Endodermal cell (in vitro differentiated cells): ENCODE measurements at regions not wholly inside any gene's neighbourhood (a gene's known extent, or its start where the extent isn't known, plus 50 kb on each side); places are given as distances from the start of the nearest gene placed in this dataset.

Experiments used
- DNase-seq: peaks from one replicate; pipeline ENCODE4 v3.0.0-alpha.2; 2017
- H3K27ac ChIP-seq: 2 replicates; pipeline ENCODE4 v1.5.1; 2013; ENCODE audit warnings: mild to moderate bottlenecking, low read depth, low read length, moderate library complexity
- H3K27me3 ChIP-seq: 2 replicates; pipeline ENCODE4 v1.6.1; 2013; ENCODE audit warnings: mild to moderate bottlenecking, low read length, moderate library complexity; ENCODE audit not compliant: insufficient read depth, control insufficient read depth, poor library complexity, severe bottlenecking
- H3K36me3 ChIP-seq: 2 replicates; pipeline ENCODE4 v1.7.0; 2013; ENCODE audit warnings: mild to moderate bottlenecking, low read length, moderate library complexity; ENCODE audit not compliant: control insufficient read depth, insufficient read depth
- H3K4me1 ChIP-seq: one replicate; pipeline ENCODE4 v1.7.0; 2013; ENCODE audit warnings: low read length; ENCODE audit not compliant: control insufficient read depth, insufficient read depth
- H3K4me3 ChIP-seq: 2 replicates; pipeline ENCODE4 v1.5.1; 2013; ENCODE audit warnings: mild to moderate bottlenecking, low read length, moderate library complexity
- H3K9ac ChIP-seq: 2 replicates; pipeline ENCODE4 v1.6.1; 2013; ENCODE audit warnings: mild to moderate bottlenecking, low read length, moderate library complexity; ENCODE audit not compliant: poor library complexity, severe bottlenecking; ENCODE audit errors: extremely low read depth
- H3K9me3 ChIP-seq: 2 replicates; pipeline ENCODE4 v1.6.1; 2013; ENCODE audit warnings: mild to moderate bottlenecking, low read length, moderate library complexity; ENCODE audit not compliant: control insufficient read depth
- H3K27ac Mint-ChIP-seq: 2 replicates; pipeline ENCODE4 v1.8.0; 2020; ENCODE audit warnings: mixed read lengths
- H3K27me3 Mint-ChIP-seq: 2 replicates; pipeline ENCODE4 v1.8.0; 2021; ENCODE audit warnings: mild to moderate bottlenecking, mixed read lengths; ENCODE audit not compliant: insufficient read depth
- H3K36me3 Mint-ChIP-seq: 2 replicates; pipeline ENCODE4 v1.8.0; 2020; ENCODE audit warnings: low read depth, mixed read lengths
- H3K4me1 Mint-ChIP-seq: 2 replicates; pipeline ENCODE4 v1.8.0; 2020; ENCODE audit warnings: mixed read lengths
- H3K4me3 Mint-ChIP-seq: 2 replicates; pipeline ENCODE4 v1.8.0; 2020; ENCODE audit warnings: mild to moderate bottlenecking, moderate library complexity, mixed read lengths
- H3K9me3 Mint-ChIP-seq: 2 replicates; pipeline ENCODE4 v1.8.0; 2020; ENCODE audit warnings: mild to moderate bottlenecking, mixed read lengths
- WGBS, 2 experiments: methylation state at CpG; one replicate each; pipeline versions ENCODE4 v1.1.5 to v1.1.7; 2013; ENCODE audit warnings: missing lambda C conversion rate in 2 of 2, mixed read lengths in 1 of 2; ENCODE audit not compliant: insufficient coverage in 1 of 2, insufficient read length in 1 of 2; 5-methylcytosine and 5-hydroxymethylcytosine counted together
- TF ChIP-seq, protein P1 (sequence below): fragments of 200-600 bp; sonication (generic); conservative IDR thresholded peaks from 2 replicates; pipeline ENCODE4 v1.5.0; 2021; ENCODE audit warnings: antibody characterized with exemption, mild to moderate bottlenecking

GRCh38 chr6:125414507-125414906, 112.7 kb upstream of the HDDC2 start:
- no peaks in the 10 kb centered on the region for H3K4me1 ChIP-seq
- no peaks in the 10 kb centered on the region for H3K27me3 Mint-ChIP-seq
- H3K27ac Mint-ChIP-seq, result no peak overlapping the region
- H3K27me3 ChIP-seq, result no peaks in the 10 kb centered on the region
- no peak overlapping the region for H3K9ac ChIP-seq
- peaks cover 17% of the 10 kb centered on the region for H3K9me3 Mint-ChIP-seq
- H3K4me3 Mint-ChIP-seq, result no peak overlapping the region
- no peaks in the 10 kb centered on the region for H3K36me3 ChIP-seq
- no peaks in the 10 kb centered on the region for H3K4me1 Mint-ChIP-seq
- H3K27ac ChIP-seq, result no peak overlapping the region
- TF ChIP-seq, protein P1, sequence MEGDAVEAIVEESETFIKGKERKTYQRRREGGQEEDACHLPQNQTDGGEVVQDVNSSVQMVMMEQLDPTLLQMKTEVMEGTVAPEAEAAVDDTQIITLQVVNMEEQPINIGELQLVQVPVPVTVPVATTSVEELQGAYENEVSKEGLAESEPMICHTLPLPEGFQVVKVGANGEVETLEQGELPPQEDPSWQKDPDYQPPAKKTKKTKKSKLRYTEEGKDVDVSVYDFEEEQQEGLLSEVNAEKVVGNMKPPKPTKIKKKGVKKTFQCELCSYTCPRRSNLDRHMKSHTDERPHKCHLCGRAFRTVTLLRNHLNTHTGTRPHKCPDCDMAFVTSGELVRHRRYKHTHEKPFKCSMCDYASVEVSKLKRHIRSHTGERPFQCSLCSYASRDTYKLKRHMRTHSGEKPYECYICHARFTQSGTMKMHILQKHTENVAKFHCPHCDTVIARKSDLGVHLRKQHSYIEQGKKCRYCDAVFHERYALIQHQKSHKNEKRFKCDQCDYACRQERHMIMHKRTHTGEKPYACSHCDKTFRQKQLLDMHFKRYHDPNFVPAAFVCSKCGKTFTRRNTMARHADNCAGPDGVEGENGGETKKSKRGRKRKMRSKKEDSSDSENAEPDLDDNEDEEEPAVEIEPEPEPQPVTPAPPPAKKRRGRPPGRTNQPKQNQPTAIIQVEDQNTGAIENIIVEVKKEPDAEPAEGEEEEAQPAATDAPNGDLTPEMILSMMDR, result no peak
- no peak for DNase-seq
- H3K9me3 ChIP-seq, result peaks cover 17% of the 10 kb centered on the region
- H3K36me3 Mint-ChIP-seq, result peaks cover 3% of the 10 kb centered on the region
- 80 to 81% methylated on average over 1 to 2 of the region's 2 CpGs for WGBS, 2 experiments
- H3K4me3 ChIP-seq, result no peak overlapping the region

GRCh38 chr6:125415913-125416312, 114.1 kb upstream of the HDDC2 start:
- Histone ChIP-seq H3K9ac (no peak overlapping the region), H3K27me3 (no peaks in the 10 kb centered on the region), H3K9me3 (peaks cover 17% of the 10 kb centered on the region), H3K36me3 (no peaks in the 10 kb centered on the region), H3K27ac (no peak overlapping the region), H3K4me1 (peaks cover 3% of the 10 kb centered on the region), H3K4me3 (no peak overlapping the region)
- Mint-ChIP-seq H3K27me3 (no peaks in the 10 kb centered on the region), H3K4me3 (no peak overlapping the region), H3K36me3 (peaks cover 2% of the 10 kb centered on the region), H3K9me3 (peaks cover 14% of the 10 kb centered on the region), H3K4me1 (peaks cover 9% of the 10 kb centered on the region), H3K27ac (no peak overlapping the region)
- TF ChIP-seq, protein P1, result no peak
- WGBS, 2 experiments, result 100% methylated on average over 1 of the region's 1 CpG; no CpG with 5 or more reads in 1 of the 2 experiments
- DNase-seq, result no peak

- peak overlapping the region; percentile 45 for H3K4me3 Mint-ChIP-seq
- Histone ChIP-seq H3K4me1 (peaks cover 14% of the 10 kb centered on the region), H3K27me3 (no peaks in the 10 kb centered on the region), H3K9ac (peak overlapping the region; percentile 32), H3K4me3 (peak overlapping the region; percentile 75), H3K9me3 (peaks cover 12% of the 10 kb centered on the region), H3K36me3 (no peaks in the 10 kb centered on the region), H3K27ac (no peak overlapping the region)
- no peaks in the 10 kb centered on the region for H3K36me3 Mint-ChIP-seq
- peaks cover 51% of the 10 kb centered on the region for H3K4me1 Mint-ChIP-seq
- peak overlapping the region; percentile 98 for H3K27ac Mint-ChIP-seq
- WGBS, 2 experiments, result 4% methylated on average over 9 of the region's 9 CpGs; no CpG with 5 or more reads in 1 of the 2 experiments
- H3K9me3 Mint-ChIP-seq, result peaks cover 4% of the 10 kb centered on the region
- no peaks in the 10 kb centered on the region for H3K27me3 Mint-ChIP-seq
- DNase-seq, result peak; percentile 93
- TF ChIP-seq, protein P1, result no peak
These were observed 120.1 kb upstream of the HDDC2 start for GRCh38 chr6:125421836-125422235.
